Astrocyte of the hippocampus (primary cell): ENCODE measurements at regions not wholly inside any gene's neighbourhood (a gene's known extent, or its start where the extent isn't known, plus 50 kb on each side); places are given as distances from the start of the nearest gene placed in this dataset.
A peak's percentile ranks its signal among the peaks of the same experiment; 100 is the strongest.
"Not testable (repeated sequence)": the region's sequence is repeated elsewhere in the genome, so short reads cannot be mapped to it uniquely, and the experiment has no call there.

ENCODE experiments used
- DNase-seq: peaks from one replicate; pipeline ENCODE4 v3.0.0; 2011; ENCODE audit warnings: low read depth, low spot score

GRCh38 chr4:188737251-188738002 lies 598.2 kb downstream of the TRIML1 start:
- DNase-seq: no peak

GRCh38 chr4:188738290-188738689 lies 599.0 kb downstream of the TRIML1 start:
- not testable (repeated sequence) for DNase-seq

- DNase-seq: not testable (repeated sequence)
Measured at GRCh38 chr4:188740172-188740571, 600.9 kb downstream of the TRIML1 start.

- not testable (repeated sequence) for DNase-seq
Measured at GRCh38 chr4:188740791-188741190, 601.5 kb downstream of the TRIML1 start.

GRCh38 chr4:188754372-188755002 lies 615.2 kb downstream of the TRIML1 start:
- no peak for DNase-seq

GRCh38 chr4:188767496-188767895 lies 628.3 kb downstream of the TRIML1 start:
- DNase-seq: no peak

- peak; percentile 82 for DNase-seq
Measured at GRCh38 chr4:188778905-188779304, 639.7 kb downstream of the TRIML1 start.

- peak; percentile 23 for DNase-seq
Measured at GRCh38 chr4:188779581-188779980, 640.3 kb downstream of the TRIML1 start.

GRCh38 chr4:188780028-188780427 lies 640.8 kb downstream of the TRIML1 start:
- peak; percentile 39 for DNase-seq

- DNase-seq: peak; percentile 53
Measured at GRCh38 chr4:188780686-188781085, 641.4 kb downstream of the TRIML1 start.

- peak; percentile 20 for DNase-seq
Measured at GRCh38 chr4:188781655-188782054, 642.4 kb downstream of the TRIML1 start.

- no peak for DNase-seq
Measured at GRCh38 chr4:188783175-188783574, 643.9 kb downstream of the TRIML1 start.

- peak; percentile 5 for DNase-seq
Measured at GRCh38 chr4:188783606-188784160, 644.4 kb downstream of the TRIML1 start.

GRCh38 chr4:188796600-188796999 lies 657.4 kb downstream of the TRIML1 start:
- not testable (repeated sequence) for DNase-seq

- not testable (repeated sequence) for DNase-seq
Measured at GRCh38 chr4:188797011-188797410, 657.8 kb downstream of the TRIML1 start.

GRCh38 chr4:188804861-188805260 lies 665.6 kb downstream of the TRIML1 start:
- DNase-seq: no peak

GRCh38 chr4:188811121-188811520 lies 671.9 kb downstream of the TRIML1 start:
- no peak for DNase-seq

- no peak for DNase-seq
Measured at GRCh38 chr4:188812644-188813043, 673.4 kb downstream of the TRIML1 start.

GRCh38 chr4:188818300-188818699 lies 679.1 kb downstream of the TRIML1 start:
- no peak for DNase-seq

GRCh38 chr4:188819233-188819632 lies 680.0 kb downstream of the TRIML1 start:
- DNase-seq: peak; percentile 23

GRCh38 chr4:188821500-188821899 lies 682.3 kb downstream of the TRIML1 start:
- no peak for DNase-seq

- peak; percentile 7 for DNase-seq
Measured at GRCh38 chr4:188822698-188823097, 683.5 kb downstream of the TRIML1 start.

GRCh38 chr4:188824553-188824952 lies 685.3 kb downstream of the TRIML1 start:
- DNase-seq: no peak
